ENCODE measurements at regions not wholly inside any gene's neighbourhood (a gene's known extent, or its start where the extent isn't known, plus 50 kb on each side); places are given as distances from the start of the nearest gene placed in this dataset.

DNA sequence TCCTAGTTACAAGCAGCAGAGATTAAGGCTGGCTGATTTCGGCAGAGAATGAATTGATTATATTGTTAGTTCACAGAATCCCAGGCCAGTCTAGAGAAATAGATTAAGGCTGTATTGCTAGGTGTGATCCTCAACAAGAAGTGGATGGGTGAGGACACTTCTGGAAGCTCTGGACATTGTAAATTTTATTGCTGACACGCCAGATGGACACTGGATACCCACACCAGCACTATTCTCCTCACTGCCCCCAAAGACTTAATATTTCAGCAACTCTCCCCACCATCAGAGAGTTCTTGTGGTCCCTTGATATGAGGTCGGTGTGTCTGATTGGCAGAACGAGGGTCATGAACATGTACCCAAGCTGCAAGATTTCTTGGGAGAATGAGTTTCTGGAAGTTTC lies 171.6 kb upstream of the EGFLAM start:
- Histone ChIP-seq H3K4me2 (ENCODE audit: unreplicated experiment) (no peak overlapping the region), H4K20me1 (ENCODE audit: insufficient read depth) (no peaks in the 10 kb centered on the region), H3K27ac (no peak overlapping the region), H3F3A (ENCODE audit: insufficient read depth) (no peaks in the 10 kb centered on the region), H3K9me2 (ENCODE audit: insufficient read depth) (no peaks in the 10 kb centered on the region), H3K27me3 (replicated peaks; ENCODE audit: insufficient read depth) (peaks cover 39% of the 10 kb centered on the region), H3K4me1 (ENCODE audit: insufficient read depth) (no peaks in the 10 kb centered on the region), H3K36me3 (ENCODE audit: low read depth) (no peaks in the 10 kb centered on the region), H3K9me3 (ENCODE audit: low read depth) (no peaks in the 10 kb centered on the region), H3K4me3 (no peak overlapping the region), H2AFZ (no peak overlapping the region), H3K9ac (no peak overlapping the region), H3K79me2 (ENCODE audit: insufficient read depth) (no peaks in the 10 kb centered on the region)
- 33 to 38% methylated on average over 4 of the region's 4 CpGs for WGBS, 2 experiments (ENCODE audit: low coverage in 1 of 2, low lambda C conversion rate in 2 of 2, missing lambda C conversion rate in 2 of 2)
- TF ChIP-seq EZH2 (IDR thresholded peaks at IDR 0.05; ENCODE audit: insufficient read depth, poor library complexity, severe bottlenecking) (no peak), EZH2phosphoT487 (IDR thresholded peaks at IDR 0.05; ENCODE audit: insufficient read depth, low read depth) (no peak)
- no peak for DNase-seq
- in situ Hi-C loops (cut with MboI) = no loop called here

DNA sequence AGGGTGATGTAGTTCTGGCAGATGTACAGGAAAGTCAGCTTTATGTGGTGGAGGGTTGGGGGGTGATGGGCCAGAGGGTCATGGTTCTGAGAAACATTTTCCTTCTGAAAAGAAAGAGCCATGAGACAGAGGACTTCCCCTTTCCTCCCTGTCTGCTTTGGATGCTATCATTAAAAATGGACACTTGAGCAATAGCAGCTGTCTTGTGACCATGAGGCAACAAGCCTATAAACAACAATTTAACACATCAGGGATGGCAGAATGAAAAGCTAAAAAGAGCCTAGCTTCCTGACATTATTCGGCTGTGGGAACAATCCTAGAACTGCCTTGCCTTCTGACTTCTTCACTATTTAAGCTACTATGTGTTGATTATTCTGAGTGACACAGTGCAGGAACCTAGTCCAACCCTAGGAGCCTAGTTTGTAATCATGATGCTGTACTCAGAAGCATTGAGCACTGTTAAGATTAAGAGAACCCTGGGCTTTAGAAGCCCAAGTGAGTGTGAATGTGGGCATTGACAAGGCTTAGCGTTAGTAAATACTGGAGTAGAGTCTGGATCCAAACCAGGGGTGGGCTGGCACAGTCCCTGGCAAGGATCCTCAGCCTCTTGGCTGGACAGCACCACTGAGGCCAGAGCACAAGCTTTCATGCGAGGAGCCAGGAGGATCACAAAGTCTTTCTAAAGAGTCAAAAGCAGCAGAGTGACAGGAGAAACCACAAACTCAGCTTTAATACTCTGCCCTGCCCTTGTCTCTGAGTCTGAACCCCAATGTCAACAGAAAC lies 178.5 kb upstream of the EGFLAM start:
- in situ Hi-C loops (cut with MboI) = no loop called here
- no peak overlapping the region for H3K4me2 ChIP-seq (ENCODE audit: unreplicated experiment)
- no peaks in the 10 kb centered on the region for H3K79me2 ChIP-seq (ENCODE audit: insufficient read depth)
- no peak overlapping the region for H3K4me3 ChIP-seq
- H4K20me1 ChIP-seq (ENCODE audit: insufficient read depth) = no peaks in the 10 kb centered on the region
- no peaks in the 10 kb centered on the region for H3F3A ChIP-seq (ENCODE audit: insufficient read depth)
- DNase-seq = no peak
- no peak overlapping the region for H3K9ac ChIP-seq
- peaks cover 13% of the 10 kb centered on the region; the same call in 1 of the 2 replicates for H3K27me3 ChIP-seq (replicated peaks; ENCODE audit: insufficient read depth)
- H2AFZ ChIP-seq = no peak overlapping the region
- H3K9me2 ChIP-seq (ENCODE audit: insufficient read depth) = no peaks in the 10 kb centered on the region
- H3K36me3 ChIP-seq (ENCODE audit: low read depth) = no peaks in the 10 kb centered on the region
- no peaks in the 10 kb centered on the region for H3K9me3 ChIP-seq (ENCODE audit: low read depth)
- WGBS, 2 experiments (ENCODE audit: low coverage in 1 of 2, low lambda C conversion rate in 2 of 2, missing lambda C conversion rate in 2 of 2) = 32 to 41% methylated on average over 3 of the region's 3 CpGs
- H3K27ac ChIP-seq = no peak overlapping the region
- TF ChIP-seq EZH2phosphoT487 (IDR thresholded peaks at IDR 0.05; ENCODE audit: insufficient read depth, low read depth) = no peak
- TF ChIP-seq EZH2 (IDR thresholded peaks at IDR 0.05; ENCODE audit: insufficient read depth, poor library complexity, severe bottlenecking) = no peak
- H3K4me1 ChIP-seq (ENCODE audit: insufficient read depth) = no peaks in the 10 kb centered on the region

DNA sequence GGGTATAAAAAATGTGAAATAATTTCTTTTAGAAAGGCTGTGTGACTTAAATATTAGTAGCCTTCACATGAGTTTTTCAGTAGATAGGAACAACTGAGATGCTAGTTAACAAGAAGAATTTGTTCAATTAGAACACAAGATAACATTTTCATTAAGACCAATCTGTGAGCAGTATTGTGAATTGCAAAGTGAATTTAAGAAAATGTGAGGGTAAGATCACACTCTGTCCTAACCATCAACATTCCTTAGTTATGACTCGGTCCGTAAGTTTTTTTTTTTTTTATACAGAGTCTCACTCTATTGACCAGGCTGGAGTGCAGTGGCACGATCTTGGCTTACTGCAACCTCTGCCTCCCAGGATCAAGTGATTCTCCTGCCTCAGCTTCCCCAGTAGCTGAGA lies 180.2 kb upstream of the EGFLAM start:
- H3K79me2 ChIP-seq (ENCODE audit: insufficient read depth) = no peaks in the 10 kb centered on the region
- peak; percentile 12 for DNase-seq
- no peak overlapping the region for H3K4me3 ChIP-seq
- H3K27me3 ChIP-seq (replicated peaks; ENCODE audit: insufficient read depth) = peaks cover 11% of the 10 kb centered on the region; the same call in 1 of the 2 replicates
- H3K4me2 ChIP-seq (ENCODE audit: unreplicated experiment) = no peak overlapping the region
- H3K27ac ChIP-seq = no peak overlapping the region
- H3K9me2 ChIP-seq (ENCODE audit: insufficient read depth) = no peaks in the 10 kb centered on the region
- no peaks in the 10 kb centered on the region for H3K4me1 ChIP-seq (ENCODE audit: insufficient read depth)
- no peaks in the 10 kb centered on the region for H4K20me1 ChIP-seq (ENCODE audit: insufficient read depth)
- TF ChIP-seq EZH2phosphoT487 (IDR thresholded peaks at IDR 0.05; ENCODE audit: insufficient read depth, low read depth) (no peak), EZH2 (IDR thresholded peaks at IDR 0.05; ENCODE audit: insufficient read depth, poor library complexity, severe bottlenecking) (no peak)
- H3K36me3 ChIP-seq (ENCODE audit: low read depth) = no peaks in the 10 kb centered on the region
- H3F3A ChIP-seq (ENCODE audit: insufficient read depth) = no peaks in the 10 kb centered on the region
- no peak overlapping the region for H3K9ac ChIP-seq
- in situ Hi-C loops (cut with MboI) = no loop called here
- 51 to 52% methylated on average over 3 of the region's 3 CpGs for WGBS, 2 experiments (ENCODE audit: low coverage in 1 of 2, low lambda C conversion rate in 2 of 2, missing lambda C conversion rate in 2 of 2)
- no peaks in the 10 kb centered on the region for H3K9me3 ChIP-seq (ENCODE audit: low read depth)
- H2AFZ ChIP-seq = no peak overlapping the region

DNA sequence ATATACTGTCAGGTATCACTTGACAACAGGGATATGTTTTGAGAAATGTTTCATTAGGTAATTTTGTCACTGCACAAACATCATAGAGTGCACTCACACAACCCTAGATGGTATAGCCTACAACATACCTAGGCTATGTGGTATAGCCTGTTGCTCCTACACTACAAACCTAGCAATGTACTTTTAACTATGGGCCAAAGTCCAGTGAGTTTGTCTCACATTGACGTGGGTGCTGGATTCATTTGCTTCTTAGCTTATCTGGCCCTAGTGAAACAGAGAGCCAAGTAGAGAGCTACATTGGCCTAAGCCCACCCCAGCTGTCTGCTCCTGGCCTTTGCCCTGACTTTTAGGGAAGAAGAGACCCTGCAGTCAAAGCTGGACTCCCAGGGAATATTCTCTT lies 180.7 kb upstream of the EGFLAM start:
- H3K27me3 ChIP-seq (replicated peaks; ENCODE audit: insufficient read depth) = peaks cover 9% of the 10 kb centered on the region; the same call in 1 of the 2 replicates
- no peak overlapping the region for H3K27ac ChIP-seq
- H3F3A ChIP-seq (ENCODE audit: insufficient read depth) = no peaks in the 10 kb centered on the region
- no peak for DNase-seq
- no peaks in the 10 kb centered on the region for H4K20me1 ChIP-seq (ENCODE audit: insufficient read depth)
- H3K4me2 ChIP-seq (ENCODE audit: unreplicated experiment) = no peak overlapping the region
- WGBS, 2 experiments (ENCODE audit: low coverage in 1 of 2, low lambda C conversion rate in 2 of 2, missing lambda C conversion rate in 2 of 2) = 33 to 48% methylated on average over 1 of the region's 1 CpG
- in situ Hi-C loops (cut with MboI) = no loop called here
- no peaks in the 10 kb centered on the region for H3K9me2 ChIP-seq (ENCODE audit: insufficient read depth)
- H3K36me3 ChIP-seq (ENCODE audit: low read depth) = no peaks in the 10 kb centered on the region
- TF ChIP-seq EZH2 (IDR thresholded peaks at IDR 0.05; ENCODE audit: insufficient read depth, poor library complexity, severe bottlenecking) (no peak), EZH2phosphoT487 (IDR thresholded peaks at IDR 0.05; ENCODE audit: insufficient read depth, low read depth) (no peak)
- H2AFZ ChIP-seq = no peak overlapping the region
- no peak overlapping the region for H3K9ac ChIP-seq
- H3K79me2 ChIP-seq (ENCODE audit: insufficient read depth) = no peaks in the 10 kb centered on the region
- H3K9me3 ChIP-seq (ENCODE audit: low read depth) = no peaks in the 10 kb centered on the region
- H3K4me1 ChIP-seq (ENCODE audit: insufficient read depth) = no peaks in the 10 kb centered on the region
- H3K4me3 ChIP-seq = no peak overlapping the region

All from GM23248 (cell line).